Naive B cell (primary cell): ENCODE measurements at regions not wholly inside any gene's neighbourhood (a gene's known extent, or its start where the extent isn't known, plus 50 kb on each side); places are given as distances from the start of the nearest gene placed in this dataset.

Source experiments
- ATAC-seq, 2 donors: fragments of 150-1000 bp; cut with Tn5 transposase; 2 replicates each; pipeline ENCODE4 v1.10.0; 2021; ENCODE audit warnings: low read depth in 2 of 2, mild to moderate bottlenecking in 2 of 2, moderate library complexity in 2 of 2
- DNase-seq: peaks from one replicate; pipeline ENCODE4 v3.0.0; 2022
- H3K27ac Mint-ChIP-seq, 6 donors: one replicate each; pipeline ENCODE4 v1.8.0; 2020 to 2022; ENCODE audit warnings: mild to moderate bottlenecking in 6 of 6, mixed read lengths in 6 of 6, moderate library complexity in 5 of 6, inconsistent platforms in 2 of 6
- H3K27me3 Mint-ChIP-seq, 3 donors: one replicate each; pipeline ENCODE4 v1.8.0; 2021 to 2022; ENCODE audit warnings: mixed read lengths in 3 of 3, mild to moderate bottlenecking in 1 of 3
- H3K36me3 Mint-ChIP-seq, 2 donors: one replicate each; pipeline ENCODE4 v1.8.0; 2020 to 2022; ENCODE audit warnings: mixed read lengths in 2 of 2, inconsistent platforms in 1 of 2, mild to moderate bottlenecking in 1 of 2
- H3K4me1 Mint-ChIP-seq, 3 donors: one replicate each; pipeline ENCODE4 v1.8.0; 2020 to 2022; ENCODE audit warnings: mixed read lengths in 3 of 3, inconsistent platforms in 1 of 3, mild to moderate bottlenecking in 1 of 3, moderate library complexity in 1 of 3
- H3K4me3 Mint-ChIP-seq, 8 donors: one replicate each; pipeline ENCODE4 v1.8.0; 2020 to 2022; ENCODE audit warnings: mild to moderate bottlenecking in 8 of 8, mixed read lengths in 8 of 8, moderate library complexity in 8 of 8, inconsistent platforms in 2 of 8
- H3K9me3 Mint-ChIP-seq, 7 donors: one replicate each; pipeline ENCODE4 v1.8.0; 2020 to 2022; ENCODE audit warnings: mixed read lengths in 7 of 7, mild to moderate bottlenecking in 5 of 7, inconsistent platforms in 2 of 7, moderate library complexity in 1 of 7

GRCh38 chr20:48432494-48432832 lies 395.3 kb downstream of the PREX1 start:
- no peak overlapping the region for H3K27ac Mint-ChIP-seq
- H3K36me3 Mint-ChIP-seq = peaks cover 0 to 15% of the 10 kb centered on the region in 2 donors
- no peak overlapping the region for H3K4me3 Mint-ChIP-seq
- peaks cover 0 to 10% (median 0%) of the 10 kb centered on the region in 3 donors for H3K27me3 Mint-ChIP-seq
- DNase-seq (no peak), ATAC-seq (no peak)
- H3K9me3 Mint-ChIP-seq = peaks cover 6 to 16% (median 12%) of the 10 kb centered on the region in 7 donors
- peaks cover 10 to 15% (median 11%) of the 10 kb centered on the region in 3 donors for H3K4me1 Mint-ChIP-seq

DNA sequence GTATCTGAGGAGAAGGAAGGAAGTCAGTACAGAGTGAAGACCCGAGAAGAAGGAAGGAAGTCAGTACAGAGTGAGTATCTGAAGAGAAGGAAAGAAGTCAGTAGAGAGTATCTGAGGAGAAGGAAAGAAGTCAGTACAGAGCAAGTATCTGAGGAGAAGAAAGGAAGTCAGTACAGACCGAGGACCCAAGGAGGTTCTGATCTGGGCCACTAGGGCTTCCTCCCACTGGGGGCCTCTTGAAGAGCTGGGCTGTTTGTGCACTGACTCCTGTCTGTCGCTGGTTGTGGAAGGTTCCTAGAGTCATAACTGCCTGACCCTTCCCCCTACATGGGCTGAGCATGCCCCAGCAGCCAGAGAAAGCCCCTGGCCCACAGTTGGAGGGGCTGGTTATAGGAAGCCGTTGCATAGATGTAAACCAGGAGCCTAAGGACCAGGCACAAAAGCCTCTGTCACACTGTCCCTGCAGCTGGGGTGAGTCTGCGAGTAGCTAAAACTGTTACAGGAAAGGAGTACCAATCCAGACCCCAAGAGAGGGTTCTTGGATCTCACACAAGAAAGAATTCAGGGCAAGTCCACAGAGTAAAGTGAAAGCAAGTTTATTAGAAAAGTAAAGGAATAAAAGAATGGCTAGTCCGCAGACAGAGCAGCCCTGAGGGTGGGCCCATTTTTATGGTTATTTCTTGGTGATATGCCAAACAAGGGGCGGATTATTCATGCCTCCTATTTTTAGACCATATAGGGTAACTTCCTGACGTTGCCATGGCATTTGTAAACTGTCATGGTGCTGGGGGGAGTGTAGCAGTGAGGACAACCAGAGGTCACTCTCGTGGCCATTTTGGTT lies 395.9 kb downstream of the PREX1 start:
- ATAC-seq (peak; percentile 36 to 53), DNase-seq (no peak)
- H3K4me1 Mint-ChIP-seq = peaks cover 10 to 15% (median 11%) of the 10 kb centered on the region in 3 donors
- H3K36me3 Mint-ChIP-seq = peaks cover 0 to 15% of the 10 kb centered on the region in 2 donors
- peak overlapping the region in 5 of 6 donors; percentile 18 to 96 (median 89) for H3K27ac Mint-ChIP-seq
- peaks cover 0 to 4% (median 0%) of the 10 kb centered on the region in 3 donors for H3K27me3 Mint-ChIP-seq
- no peak overlapping the region for H3K4me3 Mint-ChIP-seq
- peaks cover 6 to 16% (median 12%) of the 10 kb centered on the region in 7 donors for H3K9me3 Mint-ChIP-seq

GRCh38 chr20:48426630-48427029 lies 401.2 kb downstream of the PREX1 start:
- Mint-ChIP-seq H3K36me3 (peaks cover 0 to 11% of the 10 kb centered on the region in 2 donors), H3K9me3 (peaks cover 5 to 12% (median 8%) of the 10 kb centered on the region in 7 donors), H3K4me3 (no peak overlapping the region), H3K27ac (no peak overlapping the region), H3K27me3 (peaks cover 9 to 25% (median 24%) of the 10 kb centered on the region in 3 donors), H3K4me1 (peaks cover 11 to 18% (median 16%) of the 10 kb centered on the region in 3 donors)
- ATAC-seq (no peak), DNase-seq (no peak)

- H3K4me1 Mint-ChIP-seq = peaks cover 8 to 20% (median 16%) of the 10 kb centered on the region in 3 donors
- no peak overlapping the region for H3K27ac Mint-ChIP-seq
- DNase-seq (no peak), ATAC-seq (no peak)
- no peak overlapping the region for H3K4me3 Mint-ChIP-seq
- H3K9me3 Mint-ChIP-seq = peaks cover 0 to 6% (median 4%) of the 10 kb centered on the region in 7 donors
- peaks cover 11 to 25% (median 24%) of the 10 kb centered on the region in 3 donors for H3K27me3 Mint-ChIP-seq
- H3K36me3 Mint-ChIP-seq = peaks cover 0 to 5% of the 10 kb centered on the region in 2 donors
Observed at GRCh38 chr20:48425817-48426612, 401.8 kb downstream of the PREX1 start.

- Mint-ChIP-seq H3K36me3 (no peaks in the 10 kb centered on the region), H3K4me3 (no peak overlapping the region), H3K9me3 (peaks cover 0 to 5% (median 0%) of the 10 kb centered on the region in 7 donors), H3K27ac (no peak overlapping the region), H3K27me3 (peaks cover 14 to 25% (median 24%) of the 10 kb centered on the region in 3 donors), H3K4me1 (peaks cover 11 to 19% (median 16%) of the 10 kb centered on the region in 3 donors)
- no peak for ATAC-seq
- DNase-seq = no peak
Observed at GRCh38 chr20:48425321-48425720, 402.5 kb downstream of the PREX1 start.

DNA sequence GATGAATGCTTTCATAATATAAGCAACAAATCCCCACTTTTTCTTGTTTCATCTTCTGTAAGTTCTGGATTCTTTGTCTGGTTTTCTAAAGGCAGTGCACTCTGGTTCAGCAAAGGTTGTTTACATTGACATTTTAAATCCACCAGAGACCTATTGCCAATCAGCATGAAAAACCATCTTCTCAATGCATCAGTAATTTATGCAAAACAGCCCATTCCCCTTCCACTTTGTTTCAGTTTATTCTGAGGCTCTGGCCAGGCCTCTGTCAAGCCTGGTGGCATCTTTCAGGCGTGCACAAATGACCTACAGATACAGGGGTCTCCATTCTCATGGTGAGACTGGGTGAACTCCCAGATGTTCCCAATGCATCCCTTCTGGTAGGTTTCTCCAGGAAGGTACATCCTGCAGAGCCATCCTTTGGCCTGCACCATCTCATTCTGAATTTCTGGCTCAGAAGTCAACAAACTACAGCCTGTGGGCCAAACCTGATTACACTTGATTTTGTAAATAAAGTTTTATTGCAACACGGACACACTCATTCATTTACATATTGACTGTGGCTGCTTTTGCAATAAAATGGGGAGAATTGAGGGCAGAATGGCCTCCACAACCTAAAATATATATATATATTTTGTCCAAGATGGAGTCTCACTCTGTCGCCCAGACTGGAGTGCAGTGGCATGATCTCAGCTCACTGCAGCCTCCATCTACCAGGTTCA lies 405.4 kb downstream of the PREX1 start:
- no peaks in the 10 kb centered on the region for H3K36me3 Mint-ChIP-seq
- H3K9me3 Mint-ChIP-seq = peaks cover 0 to 2% (median 0%) of the 10 kb centered on the region in 7 donors
- peaks cover 11 to 19% (median 16%) of the 10 kb centered on the region in 3 donors for H3K4me1 Mint-ChIP-seq
- DNase-seq (peak; percentile 19), ATAC-seq (peak; percentile 52 to 58)
- peaks cover 21 to 33% (median 28%) of the 10 kb centered on the region in 3 donors for H3K27me3 Mint-ChIP-seq
- H3K27ac Mint-ChIP-seq = peak overlapping the region in 2 of 6 donors; percentile 7 to 31
- H3K4me3 Mint-ChIP-seq = peak overlapping the region in 5 of 8 donors; percentile 27 to 50 (median 45)

DNA sequence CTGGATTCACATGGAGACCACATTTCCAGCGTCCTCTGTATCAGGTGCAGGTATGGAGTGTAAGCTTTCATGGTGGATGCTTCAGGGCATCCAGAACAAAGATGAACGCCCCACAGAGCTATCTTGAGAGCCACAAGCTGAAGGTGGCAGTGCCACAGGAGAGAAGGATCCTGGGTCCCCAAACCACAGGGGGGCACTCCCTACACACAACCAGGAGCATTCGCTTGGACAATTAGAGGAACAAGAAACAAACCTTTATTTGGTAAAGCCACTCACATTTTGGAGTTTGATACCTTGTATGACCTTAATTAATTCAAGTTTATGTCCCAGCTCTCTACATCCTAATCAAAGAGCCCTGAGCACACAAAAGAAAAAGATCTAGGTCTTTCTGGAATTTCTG lies 406.3 kb downstream of the PREX1 start:
- Mint-ChIP-seq H3K4me1 (peaks cover 11 to 19% (median 16%) of the 10 kb centered on the region in 3 donors), H3K27ac (no peak overlapping the region), H3K4me3 (peak overlapping the region in 2 of 8 donors; percentile 25 to 37), H3K9me3 (peaks cover 0 to 2% (median 0%) of the 10 kb centered on the region in 7 donors), H3K36me3 (no peaks in the 10 kb centered on the region), H3K27me3 (peaks cover 21 to 38% (median 34%) of the 10 kb centered on the region in 3 donors)
- DNase-seq = no peak
- ATAC-seq = no peak

GRCh38 chr20:48420176-48420575 lies 407.6 kb downstream of the PREX1 start:
- DNase-seq (no peak), ATAC-seq (no peak)
- H3K4me3 Mint-ChIP-seq = no peak overlapping the region
- peaks cover 0 to 2% (median 0%) of the 10 kb centered on the region in 7 donors for H3K9me3 Mint-ChIP-seq
- H3K27ac Mint-ChIP-seq = no peak overlapping the region
- peaks cover 11 to 19% (median 16%) of the 10 kb centered on the region in 3 donors for H3K4me1 Mint-ChIP-seq
- peaks cover 21 to 31% (median 21%) of the 10 kb centered on the region in 3 donors for H3K27me3 Mint-ChIP-seq
- H3K36me3 Mint-ChIP-seq = no peaks in the 10 kb centered on the region

DNA sequence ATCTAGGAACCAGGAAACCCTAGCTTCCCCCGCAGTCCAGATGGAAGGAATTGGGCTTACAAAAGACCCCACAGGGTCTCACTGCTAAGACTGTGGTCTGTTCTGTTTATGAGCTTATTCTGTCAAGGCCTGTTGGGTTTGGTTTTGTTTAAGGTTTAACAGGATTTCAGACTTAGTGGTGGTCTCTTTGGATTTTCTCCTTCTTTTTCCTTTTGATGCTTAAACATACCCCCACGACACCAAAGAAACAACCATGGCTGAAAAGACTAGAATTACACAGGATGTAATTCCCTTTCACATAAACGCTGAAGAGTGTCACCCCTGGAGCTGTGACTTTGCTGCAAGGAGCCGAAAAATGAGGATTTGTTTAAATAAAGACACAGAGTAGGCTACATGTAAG lies 408.6 kb downstream of the PREX1 start:
- Mint-ChIP-seq H3K9me3 (peaks cover 0 to 2% (median 0%) of the 10 kb centered on the region in 7 donors), H3K27ac (peak overlapping the region in 1 of 6 donors; percentile 15), H3K27me3 (peaks cover 12 to 26% (median 16%) of the 10 kb centered on the region in 3 donors), H3K4me3 (no peak overlapping the region), H3K36me3 (no peaks in the 10 kb centered on the region), H3K4me1 (peaks cover 11 to 19% (median 16%) of the 10 kb centered on the region in 3 donors)
- ATAC-seq (no peak), DNase-seq (no peak)

- peaks cover 3 to 7% (median 3%) of the 10 kb centered on the region in 3 donors for H3K4me1 Mint-ChIP-seq
- H3K27ac Mint-ChIP-seq = no peak overlapping the region
- peaks cover 19 to 36% (median 29%) of the 10 kb centered on the region in 3 donors for H3K27me3 Mint-ChIP-seq
- H3K4me3 Mint-ChIP-seq = no peak overlapping the region
- peaks cover 0 to 2% (median 0%) of the 10 kb centered on the region in 7 donors for H3K9me3 Mint-ChIP-seq
- DNase-seq (no peak), ATAC-seq (no peak)
- no peaks in the 10 kb centered on the region for H3K36me3 Mint-ChIP-seq
Observed at GRCh38 chr20:48416002-48416401, 411.8 kb downstream of the PREX1 start.

GRCh38 chr20:48414786-48415185 lies 413.0 kb downstream of the PREX1 start:
- Mint-ChIP-seq H3K27me3 (peaks cover 18 to 44% (median 41%) of the 10 kb centered on the region in 3 donors), H3K36me3 (no peaks in the 10 kb centered on the region)
- no peak for ATAC-seq

GRCh38 chr20:48411919-48412522 lies 415.8 kb downstream of the PREX1 start:
- DNase-seq = no peak
- peak overlapping the region in 2 of 6 donors; percentile 11 to 62 for H3K27ac Mint-ChIP-seq
- H3K27me3 Mint-ChIP-seq = peaks cover 16 to 53% (median 48%) of the 10 kb centered on the region in 3 donors
- H3K36me3 Mint-ChIP-seq = no peaks in the 10 kb centered on the region
- peaks cover 0 to 2% (median 0%) of the 10 kb centered on the region in 7 donors for H3K9me3 Mint-ChIP-seq
- no peak for ATAC-seq
- H3K4me3 Mint-ChIP-seq = no peak overlapping the region
- peaks cover 0 to 3% (median 0%) of the 10 kb centered on the region in 3 donors for H3K4me1 Mint-ChIP-seq

More at GRCh38 chr20:48414786-48415185, 413.0 kb downstream of the PREX1 start:
- H3K4me3 Mint-ChIP-seq = no peak overlapping the region
- no peak for DNase-seq
- H3K9me3 Mint-ChIP-seq = no peaks in the 10 kb centered on the region
- H3K27ac Mint-ChIP-seq = no peak overlapping the region
- H3K4me1 Mint-ChIP-seq = peaks cover 0 to 3% (median 0%) of the 10 kb centered on the region in 3 donors
